ENCODE measurements at regions not wholly inside any gene's neighbourhood (a gene's known extent, or its start where the extent isn't known, plus 50 kb on each side); places are given as distances from the start of the nearest gene placed in this dataset.
"Not testable (repeated sequence)": the region's sequence is repeated elsewhere in the genome, so short reads cannot be mapped to it uniquely, and the experiment has no call there.

DNA sequence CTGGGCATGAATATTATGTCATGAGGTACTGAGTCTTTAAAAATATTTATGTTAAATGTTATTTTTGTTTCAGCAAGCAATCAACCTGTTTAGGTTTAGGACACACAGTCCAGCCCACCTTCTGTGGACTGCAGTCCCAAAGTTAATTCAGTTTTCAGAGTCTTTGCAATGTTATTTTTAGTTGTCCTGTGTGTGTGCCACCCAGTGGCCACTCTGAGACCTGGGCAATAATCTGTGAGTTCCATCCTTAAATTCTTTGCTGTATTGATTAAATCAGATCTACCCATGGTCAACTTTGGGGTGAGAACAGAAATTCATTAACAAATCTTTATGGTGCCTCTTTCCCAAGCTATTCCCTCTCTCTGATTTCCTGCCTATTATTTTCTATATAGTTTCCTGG is 415.1 kb downstream of the CCSER2 start:
- Mint-ChIP-seq H3K4me1 (no peaks in the 10 kb centered on the region), H3K9me3 (peaks cover 0 to 23% (median 5%) of the 10 kb centered on the region in 7 donors), H3K36me3 (no peaks in the 10 kb centered on the region), H3K27ac (no peak overlapping the region), H3K4me3 (no peak overlapping the region), H3K27me3 (peaks cover 0 to 8% (median 4%) of the 10 kb centered on the region in 3 donors)
- ATAC-seq (ENCODE audit: low read depth in 2 of 2) (no peak), DNase-seq (no peak)

GRCh38 chr10:84755311-84755710 is 426.9 kb downstream of the CCSER2 start:
- Mint-ChIP-seq H3K4me1 (no peaks in the 10 kb centered on the region), H3K27ac (no peak overlapping the region), H3K27me3 (no peaks in the 10 kb centered on the region), H3K9me3 (peaks cover 0 to 5% (median 2%) of the 10 kb centered on the region in 7 donors), H3K4me3 (no peak overlapping the region), H3K36me3 (no peaks in the 10 kb centered on the region)
- no peak for DNase-seq
- ATAC-seq (ENCODE audit: low read depth in 2 of 2), result no peak

DNA sequence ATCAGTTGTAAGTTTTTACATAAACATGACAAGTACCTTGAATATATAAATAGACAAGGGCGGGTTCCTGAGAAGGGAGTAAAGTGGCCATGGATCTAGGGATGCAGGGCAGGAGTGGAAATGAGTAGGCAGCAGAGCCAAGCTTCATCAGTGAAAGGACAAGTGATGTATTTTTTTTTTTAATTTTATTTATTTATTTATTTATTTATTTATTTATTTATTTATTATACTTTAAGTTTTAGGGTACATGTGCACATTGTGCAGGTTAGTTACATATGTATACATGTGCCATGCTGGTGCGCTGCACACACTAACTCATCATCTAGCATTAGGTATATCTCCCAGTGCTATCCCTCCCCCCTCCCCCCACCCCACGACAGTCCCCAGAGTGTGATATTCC is 428.3 kb downstream of the CCSER2 start:
- Mint-ChIP-seq H3K27ac (peak overlapping the region in 1 of 6 donors; percentile 39), H3K4me3 (peak overlapping the region in 1 of 8 donors; percentile 16)
- ATAC-seq (ENCODE audit: low read depth in 2 of 2); H3K27me3 Mint-ChIP-seq; DNase-seq; H3K4me1 Mint-ChIP-seq; H3K36me3 Mint-ChIP-seq; H3K9me3 Mint-ChIP-seq: not testable (repeated sequence)

DNA sequence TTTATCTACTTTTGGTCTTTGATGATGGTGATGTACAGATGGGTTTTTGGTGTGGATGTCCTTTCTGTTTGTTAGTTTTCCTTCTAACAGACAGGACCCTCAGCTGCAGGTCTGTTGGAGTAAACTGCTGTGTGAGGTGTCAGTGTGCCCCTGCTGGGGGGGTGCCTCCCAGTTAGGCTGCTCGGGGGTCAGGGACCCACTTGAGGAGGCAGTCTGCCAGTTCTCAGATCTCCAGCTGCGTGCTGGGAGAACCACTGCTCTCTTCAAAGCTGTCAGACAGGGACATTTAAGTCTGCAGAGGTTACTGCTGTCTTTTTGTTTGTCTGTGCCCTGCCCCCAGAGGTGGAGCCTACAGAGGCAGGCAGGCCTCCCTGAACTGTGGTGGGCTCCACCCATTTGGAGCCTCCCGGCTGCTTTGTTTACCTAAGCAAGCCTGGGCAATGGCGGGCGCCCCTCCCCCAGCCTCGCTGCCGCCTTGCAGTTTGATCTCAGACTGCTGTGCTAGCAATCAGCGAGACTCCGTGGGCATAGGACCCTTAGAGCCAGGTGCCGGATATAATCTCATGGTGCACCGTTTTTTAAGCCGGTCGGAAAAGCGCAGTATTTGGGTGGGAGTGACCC is 433.7 kb downstream of the CCSER2 start:
- H3K36me3 Mint-ChIP-seq; ATAC-seq (ENCODE audit: low read depth in 2 of 2); H3K4me1 Mint-ChIP-seq; H3K27me3 Mint-ChIP-seq; H3K27ac Mint-ChIP-seq; H3K4me3 Mint-ChIP-seq; DNase-seq: not testable (repeated sequence)
- peaks cover 0 to 12% (median 0%) of the 10 kb centered on the region in 7 donors for H3K9me3 Mint-ChIP-seq

DNA sequence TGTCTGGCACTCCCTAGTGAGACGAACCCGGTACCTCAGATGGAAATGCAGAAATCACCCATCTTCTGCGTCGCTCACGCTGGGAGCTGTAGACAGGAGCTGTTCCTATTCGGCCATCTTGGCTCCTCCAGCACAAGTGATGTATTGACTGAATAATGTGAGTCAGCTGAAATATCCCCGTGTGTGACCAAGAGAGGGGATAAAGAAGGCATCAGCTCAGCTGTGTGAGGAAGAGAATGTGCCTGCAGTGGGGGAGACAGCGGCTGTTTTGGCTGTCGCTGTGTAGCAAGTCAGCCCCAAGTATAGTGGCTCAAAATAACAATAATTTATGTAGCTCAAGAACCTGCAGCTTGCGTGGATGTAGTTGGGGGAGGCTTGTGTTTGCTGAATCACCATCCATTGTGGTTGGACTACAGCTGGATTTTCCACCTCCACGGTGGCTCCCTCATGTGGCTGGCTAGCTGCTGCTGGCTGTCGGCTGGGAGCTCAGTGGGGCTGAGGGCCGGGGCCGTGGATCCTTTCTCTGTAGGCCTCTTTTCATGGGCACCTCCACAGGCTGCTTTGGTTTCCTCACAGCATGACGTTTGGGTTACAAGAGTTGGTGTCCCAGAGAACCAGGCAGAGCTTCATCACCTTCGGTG is 434.5 kb downstream of the CCSER2 start:
- Mint-ChIP-seq H3K27ac (no peak overlapping the region), H3K4me1 (no peaks in the 10 kb centered on the region), H3K27me3 (peaks cover 0 to 8% (median 0%) of the 10 kb centered on the region in 3 donors), H3K4me3 (no peak overlapping the region), H3K36me3 (no peaks in the 10 kb centered on the region), H3K9me3 (peaks cover 0 to 12% (median 2%) of the 10 kb centered on the region in 7 donors)
- no peak for DNase-seq
- no peak for ATAC-seq (ENCODE audit: low read depth in 2 of 2)

DNA sequence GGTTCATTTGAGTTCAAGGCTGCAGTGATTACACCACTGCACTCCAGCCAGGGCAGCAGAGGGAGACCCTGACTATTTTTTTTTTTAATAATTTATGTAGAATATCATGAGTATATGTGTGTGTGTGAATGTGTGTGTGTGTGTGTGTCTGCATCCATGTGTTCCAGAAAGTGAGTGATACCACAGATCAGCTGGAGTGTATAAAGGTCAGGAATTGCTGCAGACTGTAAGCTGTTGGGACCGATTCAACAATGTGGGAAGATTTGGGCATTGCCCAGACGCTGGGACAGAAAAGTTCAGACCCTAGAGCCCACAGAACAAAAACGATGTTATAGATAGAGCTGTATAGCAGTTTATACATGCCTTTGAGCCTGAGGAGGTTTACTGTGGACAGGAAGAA is 435.6 kb downstream of the CCSER2 start:
- H3K4me1 Mint-ChIP-seq, result no peaks in the 10 kb centered on the region
- no peak overlapping the region for H3K4me3 Mint-ChIP-seq
- H3K9me3 Mint-ChIP-seq, result peaks cover 0 to 12% (median 2%) of the 10 kb centered on the region in 7 donors

GRCh38 chr10:84765086-84765485 is 436.7 kb downstream of the CCSER2 start:
- H3K27ac Mint-ChIP-seq, result no peak overlapping the region
- peaks cover 0 to 8% (median 0%) of the 10 kb centered on the region in 3 donors for H3K27me3 Mint-ChIP-seq
- DNase-seq (no peak), ATAC-seq (ENCODE audit: low read depth in 2 of 2) (no peak)
- peaks cover 0 to 12% (median 2%) of the 10 kb centered on the region in 7 donors for H3K9me3 Mint-ChIP-seq
- no peaks in the 10 kb centered on the region for H3K36me3 Mint-ChIP-seq
- H3K4me3 Mint-ChIP-seq, result no peak overlapping the region
- H3K4me1 Mint-ChIP-seq, result no peaks in the 10 kb centered on the region

More for the DNA sequence above, 435.6 kb downstream of the CCSER2 start:
- no peak for DNase-seq
- peaks cover 0 to 8% (median 0%) of the 10 kb centered on the region in 3 donors for H3K27me3 Mint-ChIP-seq
- H3K36me3 Mint-ChIP-seq, result no peaks in the 10 kb centered on the region
- no peak for ATAC-seq (ENCODE audit: low read depth in 2 of 2)
- no peak overlapping the region for H3K27ac Mint-ChIP-seq

DNA sequence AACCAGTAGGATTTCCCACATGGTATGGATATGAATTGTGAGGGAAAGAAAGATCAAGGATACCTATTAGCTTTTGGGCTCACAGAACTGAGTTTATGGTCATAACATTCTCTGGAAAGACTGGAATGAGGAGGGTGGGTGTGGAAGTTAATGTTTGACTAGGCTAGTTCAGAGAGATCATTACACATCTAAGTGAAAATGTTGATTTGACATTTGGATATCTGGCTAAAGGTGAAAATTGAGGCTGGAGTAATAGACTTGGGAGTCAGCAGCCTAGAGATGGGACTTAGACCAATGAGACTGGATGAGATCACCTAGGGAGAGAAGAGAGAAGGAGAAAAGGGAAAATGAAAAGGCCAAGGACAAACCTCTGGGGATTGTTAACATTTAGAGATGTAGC is 437.3 kb downstream of the CCSER2 start:
- no peaks in the 10 kb centered on the region for H3K4me1 Mint-ChIP-seq
- H3K36me3 Mint-ChIP-seq, result no peaks in the 10 kb centered on the region
- H3K4me3 Mint-ChIP-seq, result no peak overlapping the region
- H3K27me3 Mint-ChIP-seq, result peaks cover 0 to 8% (median 0%) of the 10 kb centered on the region in 3 donors
- peaks cover 0 to 12% (median 3%) of the 10 kb centered on the region in 7 donors for H3K9me3 Mint-ChIP-seq
- ATAC-seq (ENCODE audit: low read depth in 2 of 2) (no peak), DNase-seq (no peak)
- H3K27ac Mint-ChIP-seq, result no peak overlapping the region

DNA sequence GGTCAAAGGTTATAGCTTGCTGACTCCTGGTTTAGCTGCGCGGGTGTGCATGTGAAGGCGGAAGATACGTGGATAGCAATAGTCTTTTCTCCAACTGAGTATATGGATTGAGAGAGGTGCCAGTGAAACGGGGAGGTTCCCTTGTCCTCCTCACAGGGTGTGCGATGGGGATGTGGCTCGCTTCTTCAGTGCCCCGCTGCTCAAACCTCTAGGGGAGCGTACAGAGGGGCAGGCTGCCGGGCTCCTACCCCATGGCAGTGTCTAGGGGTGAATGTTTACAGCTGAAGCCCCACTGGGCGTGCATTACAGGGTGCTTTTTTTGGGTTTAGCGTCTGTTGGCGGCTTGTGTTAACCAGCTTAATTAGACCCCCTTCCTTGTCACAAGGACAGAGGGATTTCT is 438.5 kb downstream of the CCSER2 start:
- H3K9me3 Mint-ChIP-seq, result peaks cover 0 to 21% (median 7%) of the 10 kb centered on the region in 7 donors
- no peak overlapping the region for H3K4me3 Mint-ChIP-seq

GRCh38 chr10:84768132-84768531 is 439.7 kb downstream of the CCSER2 start:
- Mint-ChIP-seq H3K27ac (no peak overlapping the region), H3K36me3 (no peaks in the 10 kb centered on the region), H3K4me3 (no peak overlapping the region), H3K27me3 (peaks cover 0 to 8% (median 0%) of the 10 kb centered on the region in 3 donors), H3K4me1 (no peaks in the 10 kb centered on the region), H3K9me3 (peaks cover 0 to 21% (median 7%) of the 10 kb centered on the region in 7 donors)
- ATAC-seq (ENCODE audit: low read depth in 2 of 2), result no peak
- DNase-seq, result no peak

More for the DNA sequence above, 438.5 kb downstream of the CCSER2 start:
- DNase-seq (no peak), ATAC-seq (ENCODE audit: low read depth in 2 of 2) (no peak)
- H3K4me1 Mint-ChIP-seq, result no peaks in the 10 kb centered on the region
- no peak overlapping the region for H3K27ac Mint-ChIP-seq
- no peaks in the 10 kb centered on the region for H3K36me3 Mint-ChIP-seq
- peaks cover 0 to 8% (median 0%) of the 10 kb centered on the region in 3 donors for H3K27me3 Mint-ChIP-seq

DNA sequence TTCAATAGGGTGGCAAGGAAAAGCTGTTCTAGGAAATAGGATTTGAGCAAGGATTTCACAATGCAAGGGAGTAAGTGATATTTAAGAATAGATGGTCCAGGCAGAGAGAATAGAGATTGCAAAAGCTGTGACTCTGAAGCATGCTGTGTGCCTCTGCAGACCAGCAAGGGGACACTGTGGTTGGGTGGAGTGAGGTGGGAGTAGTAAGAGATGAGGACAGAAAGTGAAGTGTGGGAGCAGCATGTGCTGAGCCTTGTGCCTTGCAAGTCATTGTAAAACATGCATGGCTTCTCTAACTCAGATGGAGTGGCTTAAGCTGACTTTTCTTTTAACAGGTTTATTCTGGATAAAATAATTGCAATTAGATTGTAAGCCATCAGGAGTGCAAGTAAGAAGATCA is 442.4 kb downstream of the CCSER2 start:
- Mint-ChIP-seq H3K27me3 (peaks cover 0 to 3% (median 0%) of the 10 kb centered on the region in 3 donors), H3K4me3 (no peak overlapping the region), H3K36me3 (no peaks in the 10 kb centered on the region), H3K4me1 (no peaks in the 10 kb centered on the region), H3K27ac (no peak overlapping the region), H3K9me3 (peaks cover 0 to 14% (median 5%) of the 10 kb centered on the region in 7 donors)
- ATAC-seq (ENCODE audit: low read depth in 2 of 2) (no peak), DNase-seq (no peak)

DNA sequence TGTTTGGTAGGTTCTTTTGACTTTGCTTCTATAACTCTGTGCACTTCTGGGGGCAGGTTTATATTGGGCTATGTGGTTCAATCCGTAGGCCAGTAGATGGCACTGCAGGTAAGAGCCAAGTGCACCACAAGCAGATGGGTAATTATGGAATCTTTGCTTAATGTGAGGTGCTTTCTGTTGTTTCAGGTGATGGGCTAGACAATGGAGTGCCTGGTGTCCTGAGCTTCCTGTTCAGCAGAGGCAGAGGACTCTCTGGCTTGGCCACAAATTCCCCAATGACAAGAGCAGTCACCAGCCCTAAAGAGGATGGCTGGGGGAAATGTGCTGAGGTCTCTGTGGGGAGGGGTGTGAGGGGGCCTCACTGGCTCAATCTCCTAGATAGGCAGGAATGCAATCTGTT is 455.0 kb downstream of the CCSER2 start:
- Mint-ChIP-seq H3K9me3 (peaks cover 0 to 8% (median 4%) of the 10 kb centered on the region in 7 donors), H3K36me3 (no peaks in the 10 kb centered on the region), H3K4me1 (no peaks in the 10 kb centered on the region), H3K27me3 (peaks cover 8 to 17% (median 11%) of the 10 kb centered on the region in 3 donors), H3K4me3 (no peak overlapping the region), H3K27ac (no peak overlapping the region)
- no peak for DNase-seq
- no peak for ATAC-seq (ENCODE audit: low read depth in 2 of 2)

DNA sequence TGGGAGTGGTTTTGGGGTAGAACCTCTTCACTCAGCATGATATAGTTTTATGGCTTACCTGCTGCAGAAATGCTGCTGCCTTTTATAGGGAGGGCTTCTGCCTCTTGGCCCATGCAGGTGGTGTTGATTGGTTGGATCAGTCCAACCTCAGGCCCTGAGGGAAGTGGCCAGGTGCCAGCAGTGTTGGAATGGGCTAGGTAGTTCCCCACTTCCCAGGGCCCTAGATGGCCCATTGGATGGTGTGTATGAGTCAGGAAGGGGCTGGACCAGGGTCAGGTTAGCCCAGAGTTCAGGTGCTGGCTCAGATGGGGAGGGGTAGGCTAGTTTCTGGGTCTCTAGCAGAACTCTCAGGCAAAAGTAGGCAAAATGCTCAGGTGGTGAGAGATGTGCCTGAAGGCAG is 455.5 kb downstream of the CCSER2 start:
- DNase-seq (no peak), ATAC-seq (ENCODE audit: low read depth in 2 of 2) (no peak)
- Mint-ChIP-seq H3K9me3 (peaks cover 0 to 7% (median 4%) of the 10 kb centered on the region in 7 donors), H3K36me3 (no peaks in the 10 kb centered on the region), H3K27ac (no peak overlapping the region), H3K4me3 (no peak overlapping the region), H3K4me1 (no peaks in the 10 kb centered on the region), H3K27me3 (peaks cover 8 to 17% (median 11%) of the 10 kb centered on the region in 3 donors)

DNA sequence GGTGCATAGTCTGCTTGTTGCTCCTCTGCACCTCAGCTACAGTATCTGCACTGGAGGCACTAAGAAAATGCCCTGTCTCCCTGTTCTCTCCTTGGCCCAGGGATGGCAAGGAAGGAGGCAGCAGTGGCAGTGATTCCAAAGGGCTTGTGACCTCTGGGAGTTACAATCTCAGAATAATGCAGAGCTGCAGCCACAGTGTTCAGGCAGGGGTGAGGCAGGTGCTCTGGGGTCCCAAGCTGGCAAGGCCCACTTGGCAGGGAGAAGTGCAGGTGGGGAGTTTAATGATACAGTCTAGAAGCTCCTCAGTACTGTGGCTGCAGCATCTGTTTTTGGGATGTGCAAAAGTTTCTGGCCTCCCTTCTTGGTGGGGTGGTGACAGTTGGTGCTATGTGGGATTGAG is 456.4 kb downstream of the CCSER2 start:
- Mint-ChIP-seq H3K4me1 (no peaks in the 10 kb centered on the region), H3K4me3 (no peak overlapping the region), H3K27ac (no peak overlapping the region), H3K27me3 (peaks cover 8 to 18% (median 11%) of the 10 kb centered on the region in 3 donors), H3K36me3 (no peaks in the 10 kb centered on the region), H3K9me3 (peaks cover 0 to 7% (median 0%) of the 10 kb centered on the region in 7 donors)
- ATAC-seq (ENCODE audit: low read depth in 2 of 2) (no peak), DNase-seq (no peak)
